Aorta (tissue), 5 donors: ENCODE measurements at regions not wholly inside any gene's neighbourhood (a gene's known extent, or its start where the extent isn't known, plus 50 kb on each side); places are given as distances from the start of the nearest gene placed in this dataset.

Experiments used
- ATAC-seq: fragments of 200-7000 bp; cut with Tn5 transposase; one replicate; pipeline ENCODE4 v1.9.1; 2022; ENCODE audit warnings: moderate library complexity; ENCODE audit not compliant: low FRiP score
- DNase-seq, 2 donors: peaks; one replicate each; pipeline ENCODE4 v3.0.0-alpha.2; 2020
- H3K27ac ChIP-seq, 2 donors: one replicate each; pipeline ENCODE4 v1.5.1; 2013; ENCODE audit warnings: low read length in 2 of 2, mild to moderate bottlenecking in 2 of 2, moderate library complexity in 2 of 2, control low read depth in 1 of 2, inconsistent platforms in 1 of 2, low read depth in 1 of 2
- H3K27me3 ChIP-seq, 2 donors: one replicate each; pipeline ENCODE4 v1.6.1; 2013; ENCODE audit warnings: control low read depth in 1 of 2, low read length in 1 of 2, mild to moderate bottlenecking in 1 of 2, moderate library complexity in 1 of 2; ENCODE audit not compliant: insufficient read depth in 2 of 2, control insufficient read depth in 1 of 2
- H3K36me3 ChIP-seq, 2 donors: one replicate each; pipeline ENCODE4 v1.6.1; 2013; ENCODE audit warnings: control low read depth in 1 of 2, low read length in 1 of 2, mild to moderate bottlenecking in 1 of 2; ENCODE audit not compliant: insufficient read depth in 2 of 2, control insufficient read depth in 1 of 2
- H3K4me1 ChIP-seq, 2 donors: one replicate each; pipeline ENCODE4 v1.6.1; 2013; ENCODE audit warnings: low read length in 2 of 2, control low read depth in 1 of 2, mild to moderate bottlenecking in 1 of 2, moderate library complexity in 1 of 2; ENCODE audit not compliant: insufficient read depth in 2 of 2, control insufficient read depth in 1 of 2
- H3K4me3 ChIP-seq, 2 donors: one replicate each; pipeline ENCODE4 v1.5.1; 2013; ENCODE audit warnings: low read length in 2 of 2, control low read depth in 1 of 2, mild to moderate bottlenecking in 1 of 2
- H3K9me3 ChIP-seq: one replicate; pipeline ENCODE4 v1.6.1; 2013; ENCODE audit warnings: mild to moderate bottlenecking, low read length; ENCODE audit not compliant: control insufficient read depth
- WGBS, 2 donors: extraction: QIAGEN DNeasy Blood & Tissue Kit; methylation state at CpG; one replicate each; pipeline ENCODE4 v1.1.7; 2013; 5-methylcytosine and 5-hydroxymethylcytosine counted together
- intact Hi-C, 2 donors: fragments of 100-400 bp; cut with DNase I; formaldehyde crosslinking; loops; one replicate each; pipeline versions ENCODE4 v1.14.2 to v1.15.0; 2022
- donor health status: healthy with polysubstance abuse.
- donor health status: Bipolar disorder and iron deficiency.
- donor health status: DM: no; HTN: no; CAD: no.
- donor health status: DM: no; HTN: no; CAD: no.
- donor health status: DM: yes; HTN: yes; CAD: no.

- 19 to 20% methylated on average over 6 of the region's 6 CpGs for WGBS, 2 donors
- no peak overlapping the region for H3K4me3 ChIP-seq
- H3K9me3 ChIP-seq: peaks cover 1% of the 10 kb centered on the region
- DNase-seq (no peak), ATAC-seq (no peak)
- intact Hi-C loops: no loop called here
- H3K27me3 ChIP-seq: no peaks in the 10 kb centered on the region
- H3K36me3 ChIP-seq: no peaks in the 10 kb centered on the region
- no peak overlapping the region for H3K27ac ChIP-seq
- peaks cover 0 to 3% of the 10 kb centered on the region in 2 donors for H3K4me1 ChIP-seq
Measured at GRCh38 chr5:112472614-112473013, 53.5 kb upstream of the EPB41L4A start.

DNA sequence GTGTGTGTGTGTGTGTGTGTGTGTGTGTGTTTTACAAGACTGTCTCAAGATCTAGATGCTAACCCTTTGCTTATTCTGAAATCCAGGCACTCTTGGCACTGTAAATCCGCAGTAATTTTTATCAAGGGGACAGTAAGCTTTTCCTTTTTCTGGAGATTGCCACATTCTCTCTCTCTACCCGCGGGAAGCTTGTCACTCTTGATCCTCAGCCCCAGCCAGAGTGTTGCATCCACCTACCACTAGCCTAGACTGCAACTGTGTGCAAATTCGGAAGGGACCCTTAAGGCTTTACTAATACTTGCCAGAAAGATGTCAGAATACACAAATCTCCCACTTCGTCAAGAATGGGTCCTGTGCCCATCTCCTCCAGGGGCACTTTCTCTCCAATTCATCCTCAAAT is 54.9 kb upstream of the EPB41L4A start:
- Histone ChIP-seq H3K4me1 (peaks cover 0 to 3% of the 10 kb centered on the region in 2 donors), H3K36me3 (no peaks in the 10 kb centered on the region), H3K27ac (no peak overlapping the region), H3K9me3 (peaks cover 1% of the 10 kb centered on the region), H3K27me3 (no peaks in the 10 kb centered on the region), H3K4me3 (no peak overlapping the region)
- intact Hi-C loops: no loop called here
- no peak for DNase-seq
- ATAC-seq: no peak
- WGBS, 2 donors: 57 to 60% methylated on average over 5 of the region's 5 CpGs

DNA sequence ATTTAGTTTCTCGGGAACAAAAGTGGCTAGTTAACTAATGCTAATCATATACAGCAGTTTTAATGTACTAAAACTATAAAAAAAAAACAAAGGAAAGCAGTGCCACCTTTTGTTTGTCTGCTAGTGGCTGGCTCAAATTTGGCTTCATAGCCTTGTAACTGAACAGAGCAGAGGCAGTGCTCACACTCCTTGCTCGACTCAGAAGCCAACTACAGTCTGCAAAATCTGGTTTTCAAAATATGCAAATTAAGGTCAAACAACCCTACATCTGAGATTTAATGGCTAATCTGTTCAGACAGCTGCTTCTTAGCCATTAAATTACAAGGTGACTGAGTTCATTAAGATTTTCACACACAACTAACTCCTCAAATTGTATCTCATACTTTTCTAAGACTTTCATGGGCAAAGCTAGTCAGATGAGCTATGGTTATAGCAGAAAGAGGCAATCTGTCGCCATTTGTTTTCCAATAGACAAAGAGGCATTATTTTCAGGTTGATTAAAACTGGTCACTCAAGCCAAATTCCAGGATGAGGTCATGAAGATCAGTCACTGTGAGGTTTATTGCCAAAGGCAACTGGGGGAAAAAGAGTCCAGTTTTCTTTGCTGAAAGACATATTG is 56.8 kb upstream of the EPB41L4A start:
- Histone ChIP-seq H3K27me3 (no peaks in the 10 kb centered on the region), H3K4me1 (peaks cover 0 to 3% of the 10 kb centered on the region in 2 donors), H3K4me3 (no peak overlapping the region), H3K9me3 (no peaks in the 10 kb centered on the region), H3K36me3 (no peaks in the 10 kb centered on the region), H3K27ac (no peak overlapping the region)
- ATAC-seq (no peak), DNase-seq (no peak)
- intact Hi-C loops: no loop called here
- 37 to 39% methylated on average over 3 of the region's 3 CpGs for WGBS, 2 donors

- DNase-seq (no peak), ATAC-seq (no peak)
- no peaks in the 10 kb centered on the region for H3K9me3 ChIP-seq
- intact Hi-C loops: no loop called here
- 3 to 9% methylated on average over 1 of the region's 1 CpG for WGBS, 2 donors
- no peaks in the 10 kb centered on the region for H3K36me3 ChIP-seq
- no peaks in the 10 kb centered on the region for H3K4me1 ChIP-seq
- H3K27me3 ChIP-seq: no peaks in the 10 kb centered on the region
- no peak overlapping the region for H3K27ac ChIP-seq
- no peak overlapping the region for H3K4me3 ChIP-seq
Measured at GRCh38 chr5:112479418-112479817, 60.3 kb upstream of the EPB41L4A start.

DNA sequence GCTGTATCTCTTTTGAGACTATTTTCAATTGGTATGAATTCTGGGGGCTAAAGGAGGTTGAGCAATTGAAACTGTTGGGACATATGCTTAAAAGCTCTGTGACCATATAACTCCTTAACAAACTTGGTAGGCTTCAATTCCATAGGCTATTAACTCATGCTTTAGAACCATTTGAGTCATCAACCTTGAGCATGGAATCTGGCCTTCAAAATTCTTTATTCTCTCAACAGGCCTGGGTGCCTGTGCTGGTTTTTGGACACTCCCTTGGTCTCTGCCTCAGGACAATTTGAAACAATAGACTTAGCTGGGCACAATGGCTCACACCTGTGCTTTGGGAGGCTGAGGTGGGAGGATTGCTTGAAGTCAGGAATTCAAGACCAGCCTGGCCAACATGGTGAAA is 61.4 kb upstream of the EPB41L4A start:
- intact Hi-C loops: no loop called here
- Histone ChIP-seq H3K27me3 (no peaks in the 10 kb centered on the region), H3K4me1 (no peaks in the 10 kb centered on the region), H3K27ac (no peak overlapping the region), H3K4me3 (no peak overlapping the region), H3K36me3 (no peaks in the 10 kb centered on the region), H3K9me3 (no peaks in the 10 kb centered on the region)
- ATAC-seq (no peak), DNase-seq (no peak)

DNA sequence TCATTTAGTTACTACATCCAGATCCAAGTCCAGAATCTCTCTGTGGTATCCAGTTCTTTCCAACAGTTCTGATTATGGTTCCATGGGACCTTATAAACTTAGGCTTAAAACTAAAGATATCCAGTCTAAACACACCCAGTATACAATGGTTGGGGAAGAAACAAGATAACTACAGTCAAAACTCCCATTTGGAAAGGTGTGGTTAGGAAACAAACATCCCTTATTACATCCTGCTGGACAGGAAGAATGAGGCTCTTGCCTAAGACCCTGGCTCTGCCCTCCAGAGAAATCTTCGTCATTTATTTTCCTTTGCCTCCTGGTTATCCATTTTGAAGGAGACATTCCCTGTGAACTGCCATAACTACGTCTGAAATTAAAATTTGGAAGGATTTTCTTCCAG is 64.6 kb upstream of the EPB41L4A start:
- ATAC-seq (no peak), DNase-seq (no peak)
- no peaks in the 10 kb centered on the region for H3K36me3 ChIP-seq
- 63 to 68% methylated on average over 2 of the region's 2 CpGs for WGBS, 2 donors
- intact Hi-C loops: no loop called here
- H3K4me1 ChIP-seq: no peaks in the 10 kb centered on the region
- no peaks in the 10 kb centered on the region for H3K27me3 ChIP-seq
- H3K4me3 ChIP-seq: no peak overlapping the region
- no peaks in the 10 kb centered on the region for H3K9me3 ChIP-seq
- no peak overlapping the region for H3K27ac ChIP-seq

- 6 to 7% methylated on average over 2 of the region's 2 CpGs for WGBS, 2 donors
- H3K9me3 ChIP-seq: peaks cover 2% of the 10 kb centered on the region
- intact Hi-C loops: no loop called here
- DNase-seq (no peak), ATAC-seq (no peak)
- no peak overlapping the region for H3K27ac ChIP-seq
- no peaks in the 10 kb centered on the region for H3K36me3 ChIP-seq
- no peaks in the 10 kb centered on the region for H3K27me3 ChIP-seq
- H3K4me1 ChIP-seq: no peaks in the 10 kb centered on the region
- no peak overlapping the region for H3K4me3 ChIP-seq
Measured at GRCh38 chr5:112485934-112486355, 66.9 kb upstream of the EPB41L4A start.

GRCh38 chr5:112491257-112491656 is 72.2 kb upstream of the EPB41L4A start:
- Histone ChIP-seq H3K27ac (no peak overlapping the region), H3K9me3 (peaks cover 2% of the 10 kb centered on the region), H3K4me1 (no peaks in the 10 kb centered on the region), H3K4me3 (no peak overlapping the region), H3K27me3 (no peaks in the 10 kb centered on the region), H3K36me3 (no peaks in the 10 kb centered on the region)
- DNase-seq (no peak), ATAC-seq (no peak)
- intact Hi-C loops: no loop called here
- WGBS, 2 donors: 86 to 87% methylated on average over 5 of the region's 5 CpGs

DNA sequence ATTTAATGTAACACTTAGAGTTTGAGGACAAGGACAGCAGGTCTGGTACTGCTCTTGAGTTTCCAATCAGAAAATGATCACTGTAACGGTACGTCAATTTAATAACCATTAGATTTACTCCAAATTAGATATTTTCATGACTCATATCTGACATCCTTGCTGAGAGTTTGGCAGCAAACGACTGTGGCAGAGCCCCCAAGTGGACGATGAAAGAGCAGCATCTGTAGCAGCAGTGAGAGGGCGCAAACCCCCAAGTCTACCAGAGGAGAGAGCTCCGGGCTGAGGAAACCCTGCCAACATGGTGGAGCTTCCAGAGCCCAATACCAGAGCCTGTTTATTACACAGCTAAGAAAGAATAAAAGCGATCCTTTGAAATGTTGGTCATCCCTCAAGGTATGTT is 73.2 kb upstream of the EPB41L4A start:
- Histone ChIP-seq H3K27me3 (no peaks in the 10 kb centered on the region), H3K4me3 (no peak overlapping the region), H3K27ac (no peak overlapping the region), H3K9me3 (peaks cover 2% of the 10 kb centered on the region), H3K36me3 (no peaks in the 10 kb centered on the region), H3K4me1 (no peaks in the 10 kb centered on the region)
- intact Hi-C loops: no loop called here
- ATAC-seq (no peak), DNase-seq (peak in 1 of 2 donors; percentile 71)
- 3 to 34% methylated on average over 7 of the region's 7 CpGs for WGBS, 2 donors
